GM20000 (cell line): ENCODE measurements at regions not wholly inside any gene's neighbourhood (a gene's known extent, or its start where the extent isn't known, plus 50 kb on each side); places are given as distances from the start of the nearest gene placed in this dataset.

Experiments used
- DNase-seq: peaks from one replicate; pipeline ENCODE4 v3.0.0; 2012; ENCODE audit warnings: low spot score
- CTCF ChIP-seq: IDR thresholded peaks from 2 replicates; pipeline ENCODE4 v1.5.1; 2012; ENCODE audit warnings: mild to moderate bottlenecking, control low read depth; ENCODE audit errors: extremely low read depth, missing control alignments

GRCh38 chr20:60961551-60961950 is 290.5 kb upstream of the CDH4 start:
- DNase-seq: no peak
- no peak for TF ChIP-seq CTCF

GRCh38 chr20:60962367-60963045 is 289.6 kb upstream of the CDH4 start:
- DNase-seq: no peak
- no peak for TF ChIP-seq CTCF

- no peak for TF ChIP-seq CTCF
- DNase-seq: no peak
Observed at GRCh38 chr20:60963146-60963545, 288.9 kb upstream of the CDH4 start.

GRCh38 chr20:60964911-60965310 is 287.1 kb upstream of the CDH4 start:
- no peak for DNase-seq
- TF ChIP-seq CTCF: no peak

GRCh38 chr20:60966031-60966430 is 286.0 kb upstream of the CDH4 start:
- no peak for TF ChIP-seq CTCF
- DNase-seq: no peak

GRCh38 chr20:60966766-60967165 is 285.3 kb upstream of the CDH4 start:
- no peak for DNase-seq
- no peak for TF ChIP-seq CTCF

- no peak for TF ChIP-seq CTCF
- no peak for DNase-seq
Observed at GRCh38 chr20:60967431-60968316, 284.4 kb upstream of the CDH4 start.
